ENCODE measurements at regions not wholly inside any gene's neighbourhood (a gene's known extent, or its start where the extent isn't known, plus 50 kb on each side); places are given as distances from the start of the nearest gene placed in this dataset.

DNA sequence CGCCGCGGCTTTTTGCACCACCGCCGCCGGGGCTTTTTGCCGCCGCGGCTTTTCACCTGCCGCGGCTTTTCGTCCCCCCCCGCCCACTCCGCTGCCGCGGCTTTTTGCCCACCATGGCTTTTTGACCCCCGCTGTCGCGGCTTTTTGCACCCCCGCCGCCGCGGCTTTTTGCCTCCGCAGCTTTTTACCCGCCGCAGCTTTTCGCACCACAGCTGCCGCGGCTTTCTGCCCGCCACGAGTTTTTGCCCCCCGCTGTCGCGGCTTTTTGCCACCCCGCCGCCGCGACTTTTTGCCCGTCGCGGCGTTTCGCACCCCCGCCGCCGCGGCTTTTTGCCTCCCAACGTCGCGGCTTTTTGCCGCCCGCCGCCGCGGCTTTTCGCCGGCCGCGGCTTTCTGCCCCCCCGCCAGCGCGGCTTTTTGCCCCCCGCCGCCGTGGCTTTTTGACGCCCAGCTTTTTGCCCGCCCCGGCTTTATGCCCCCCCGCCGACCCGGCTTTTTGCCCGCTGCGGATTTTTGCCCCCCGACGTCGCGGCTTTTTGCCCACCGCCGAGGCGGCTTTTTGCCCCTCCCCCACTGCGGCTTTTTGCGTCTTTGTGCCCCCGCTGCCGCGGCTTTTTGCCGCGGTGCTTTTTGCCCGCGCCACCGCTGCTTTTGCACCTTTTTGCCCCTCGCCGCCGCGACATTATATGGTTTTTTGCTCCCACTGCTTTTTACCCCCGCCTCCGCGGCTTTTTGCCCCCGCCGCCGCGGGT lies 1343.6 kb downstream of the TP53TG3F start:
- no peak overlapping the region for H2BK15ac ChIP-seq (ENCODE audit: low read length)
- H3K23me2 ChIP-seq (ENCODE audit: low read depth, low read length), result no peaks in the 10 kb centered on the region
- H4K20me1 ChIP-seq (replicated peaks in 1 of 2; ENCODE audit: control insufficient read depth in 1 of 2, insufficient read depth in 2 of 2, low read length in 2 of 2), result no peaks in the 10 kb centered on the region
- H3K27ac ChIP-seq (ENCODE audit: low read depth, low read length), result no peak overlapping the region
- no peaks in the 10 kb centered on the region for H3K79me1 ChIP-seq (ENCODE audit: low read depth, low read length)
- no peak overlapping the region for H4K8ac ChIP-seq (ENCODE audit: extremely low read depth, insufficient read depth, low read length)
- no peak overlapping the region for H2AK5ac ChIP-seq (ENCODE audit: low read depth, low read length)
- H3K23ac ChIP-seq (ENCODE audit: insufficient read length), result no peak overlapping the region
- H4K5ac ChIP-seq (ENCODE audit: insufficient read length, low read depth, low read length), result no peak overlapping the region
- no peak overlapping the region for H3K56ac ChIP-seq (replicated peaks; ENCODE audit: insufficient read length, low read depth, low read length)
- H3K9me3 ChIP-seq (ENCODE audit: insufficient read depth in 2 of 2, low read depth in 1 of 2, low read length in 1 of 2), result peaks cover 6 to 36% of the 10 kb centered on the region in 2 experiments; a peak in 3 of 4 replicates
- CTCF ChIA-PET (ENCODE audit: partially characterized antibody), result no interaction called here
- no peak for DNase-seq (ENCODE audit: low read depth in 1 of 2, low spot score in 2 of 2)
- H3K4me1 ChIP-seq (replicated peaks in 1 of 4; ENCODE audit: control insufficient read depth in 3 of 4, insufficient read depth in 4 of 4, low read length in 3 of 4), result no peaks in the 10 kb centered on the region
- H2AFZ ChIP-seq (ENCODE audit: low read length), result no peak overlapping the region
- no peak overlapping the region for H3K9ac ChIP-seq (replicated peaks in 1 of 4; ENCODE audit: extremely low read depth in 1 of 4, low read depth in 3 of 4, low read length in 3 of 4)
- H2BK12ac ChIP-seq (ENCODE audit: low read depth, low read length), result no peak overlapping the region
- H3K79me2 ChIP-seq (ENCODE audit: control insufficient read depth in 1 of 2, insufficient read depth in 2 of 2, low read length in 2 of 2), result no peaks in the 10 kb centered on the region
- H3K14ac ChIP-seq (ENCODE audit: insufficient read length), result no peak overlapping the region
- H2BK120ac ChIP-seq (replicated peaks; ENCODE audit: low read depth, low read length), result no peak overlapping the region
- no peak overlapping the region for H2BK5ac ChIP-seq (ENCODE audit: low read depth, low read length)
- no peak overlapping the region for H3K18ac ChIP-seq (ENCODE audit: extremely low read depth, low read length)
- no peak overlapping the region for H3K4me3 ChIP-seq (ENCODE audit: extremely low read depth in 1 of 4, insufficient read depth in 2 of 4, low read depth in 3 of 4, low read length in 4 of 4)
- 95% methylated on average over 28 of the region's 101 CpGs; no CpG with 5 or more reads in 1 of the 2 experiments for WGBS, 2 experiments (ENCODE audit: extremely low coverage in 1 of 2, insufficient coverage in 1 of 2, insufficient read length in 1 of 2, insufficient replicate concordance in 2 of 2, low coverage in 1 of 2, low lambda C conversion rate in 2 of 2, missing lambda C conversion rate in 1 of 2)
- no peak overlapping the region for H4K91ac ChIP-seq (replicated peaks; ENCODE audit: insufficient read length, low read length)
- H3K4ac ChIP-seq (replicated peaks; ENCODE audit: insufficient read length, low read depth, low read length), result no peak overlapping the region
- no peak overlapping the region for H2BK20ac ChIP-seq (ENCODE audit: low read length)
- H3K4me2 ChIP-seq (ENCODE audit: insufficient read depth in 1 of 2, low read depth in 2 of 2, low read length in 2 of 2), result no peak overlapping the region
- POLR2A ChIA-PET (ENCODE audit: partially characterized antibody), result no interaction called here
- FAIRE-seq, result no peak
- TF ChIP-seq KDM1A (IDR thresholded peaks at IDR 0.05; ENCODE audit: borderline replicate concordance, low read length), result no peak
- TF ChIP-seq TAF7 (optimal IDR thresholded peaks at IDR 0.05; ENCODE audit: borderline replicate concordance, low read depth, low read length), result no peak
- no peak for TF ChIP-seq YY1 (IDR thresholded peaks at IDR 0.05; ENCODE audit: low read depth, low read length)
- TF ChIP-seq GTF2F1 (IDR thresholded peaks at IDR 0.05; ENCODE audit: borderline replicate concordance, low read depth, low read length), result no peak
- no peak for TF ChIP-seq SP1 (IDR thresholded peaks at IDR 0.05; ENCODE audit: low read depth, low read length)
- TF ChIP-seq, protein P1, sequence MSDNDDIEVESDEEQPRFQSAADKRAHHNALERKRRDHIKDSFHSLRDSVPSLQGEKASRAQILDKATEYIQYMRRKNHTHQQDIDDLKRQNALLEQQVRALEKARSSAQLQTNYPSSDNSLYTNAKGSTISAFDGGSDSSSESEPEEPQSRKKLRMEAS (IDR thresholded peaks at IDR 0.05), result no peak
- TF ChIP-seq ZNF274 (IDR thresholded peaks at IDR 0.05; ENCODE audit: borderline replicate concordance, extremely low read depth, low read length), result no peak
- TF ChIP-seq BACH1 (IDR thresholded peaks at IDR 0.05; ENCODE audit: low read length), result no peak
- no peak for TF ChIP-seq EZH2 (IDR thresholded peaks at IDR 0.05; ENCODE audit: low read depth, low read length, severe bottlenecking)
- TF ChIP-seq RFX5 (IDR thresholded peaks at IDR 0.05; ENCODE audit: borderline replicate concordance, low read depth, low read length), result no peak
- TF ChIP-seq HDAC2 (IDR thresholded peaks at IDR 0.05; ENCODE audit: borderline replicate concordance in 1 of 2, low read depth in 2 of 2, low read length in 2 of 2), result no peak
- no peak for TF ChIP-seq RXRA (IDR thresholded peaks at IDR 0.05; ENCODE audit: insufficient read depth, low read depth, low read length)
- TF ChIP-seq MAFK (IDR thresholded peaks at IDR 0.05; ENCODE audit: low read depth, low read length), result no peak
- no peak for TF ChIP-seq TEAD4 (IDR thresholded peaks at IDR 0.05; ENCODE audit: low read depth, low read length)
- H3K36me3 ChIP-seq (ENCODE audit: control insufficient read depth in 2 of 4, insufficient read depth in 4 of 4, low read length in 3 of 4), result peaks cover 0 to 5% (median 0%) of the 10 kb centered on the region in 4 experiments; a peak in 1 of 8 replicates
- H3K27me3 ChIP-seq (replicated peaks in 1 of 4; ENCODE audit: control insufficient read depth in 3 of 4, extremely low read depth in 1 of 4, insufficient read depth in 3 of 4, low read length in 3 of 4), result no peaks in the 10 kb centered on the region
